K562 (cell line): ENCODE measurements at regions not wholly inside any gene's neighbourhood (a gene's known extent, or its start where the extent isn't known, plus 50 kb on each side); places are given as distances from the start of the nearest gene placed in this dataset.

ENCODE experiments used
- SIN3A ChIP-seq, 2 experiments: fragments of 150-350 bp in 1 of 2; IDR thresholded peaks; 2 replicates each; pipeline ENCODE4 v1.6.1; 2011 to 2016; ENCODE audit warnings: borderline replicate concordance in 2 of 2, low read depth in 2 of 2, low read length in 2 of 2, mild to moderate bottlenecking in 2 of 2, moderate library complexity in 2 of 2; ENCODE audit not compliant: control insufficient read depth in 1 of 2
- TAF1 ChIP-seq: IDR thresholded peaks from 2 replicates; pipeline ENCODE4 v1.6.1; 2011; ENCODE audit warnings: mild to moderate bottlenecking, low read length, moderate library complexity; ENCODE audit not compliant: insufficient read depth, control insufficient read depth, severe bottlenecking; ENCODE audit errors: extremely low read depth
- YBX1 ChIP-seq: fragments of 450-650 bp; IDR thresholded peaks from 2 replicates; pipeline ENCODE4 v1.7.1; 2016; ENCODE audit warnings: mild to moderate bottlenecking

DNA sequence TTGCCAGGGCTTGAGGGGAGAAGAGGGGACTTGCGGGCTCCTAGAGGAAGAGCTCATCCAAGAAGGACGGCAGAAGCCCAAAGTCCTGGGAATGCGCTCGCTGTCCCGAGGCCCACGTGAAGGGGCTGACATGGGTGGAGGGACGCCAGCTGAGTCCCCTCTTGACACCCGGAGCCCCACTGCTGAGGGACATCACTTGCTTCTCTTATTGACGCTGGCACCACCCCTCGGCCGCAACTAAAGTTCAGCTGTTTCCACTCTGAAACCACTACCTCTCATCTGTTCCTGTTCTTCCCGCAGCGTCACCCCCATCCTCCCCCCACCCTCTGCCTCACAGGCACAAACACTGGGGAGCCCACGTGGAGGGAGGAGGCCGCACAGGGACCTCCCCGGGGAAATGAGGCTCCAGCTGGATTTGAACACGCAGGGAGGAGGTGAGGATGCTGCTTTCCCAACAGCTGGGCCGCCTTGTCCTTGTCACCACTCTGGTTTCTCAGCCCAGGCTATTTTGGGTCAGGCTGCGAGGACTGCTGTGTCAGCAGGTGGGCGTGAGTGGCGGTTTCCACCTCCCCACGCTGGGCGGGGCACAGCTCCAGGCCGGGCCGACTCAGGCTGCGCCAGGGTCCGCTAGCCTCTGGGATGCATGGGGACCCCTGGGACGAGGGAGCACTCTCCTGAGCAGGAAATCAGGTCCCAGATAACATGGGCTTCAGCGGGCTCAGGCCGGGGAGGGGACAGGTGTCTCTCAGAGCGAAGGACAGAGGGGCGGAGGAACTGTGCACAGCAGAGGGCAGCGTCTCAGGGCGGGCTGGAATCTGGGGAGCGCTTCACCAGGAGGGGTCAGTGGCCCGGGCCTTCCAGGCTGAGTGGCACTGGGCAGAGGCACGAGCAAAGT, 156.3 kb downstream of the ZNF248 start:
- TF ChIP-seq TAF1 = no peak
- no peak for TF ChIP-seq YBX1
- no peak for TF ChIP-seq SIN3A (IDR thresholded peaks at IDR 0.05; ENCODE audit: borderline replicate concordance in 2 of 2, control insufficient read depth in 1 of 2, low read depth in 2 of 2, low read length in 2 of 2)
